ENCODE measurements at regions not wholly inside any gene's neighbourhood (a gene's known extent, or its start where the extent isn't known, plus 50 kb on each side); places are given as distances from the start of the nearest gene placed in this dataset.

- Histone ChIP-seq H3K27ac (no peak overlapping the region), H3K36me3 (no peaks in the 10 kb centered on the region), H3K4me3 (no peak overlapping the region), H3K4me1 (no peaks in the 10 kb centered on the region), H3K27me3 (no peaks in the 10 kb centered on the region), H3K9me3 (no peaks in the 10 kb centered on the region)
- TF ChIP-seq CTCF (IDR thresholded peaks at IDR 0.05) = no peak
- no peak for DNase-seq (ENCODE audit: low spot score)
Measured at GRCh38 chr11:11733246-11733747, 108.5 kb upstream of the USP47 start.

- TF ChIP-seq CTCF (IDR thresholded peaks at IDR 0.05) = no peak
- Histone ChIP-seq H3K4me3 (no peak overlapping the region), H3K9me3 (no peaks in the 10 kb centered on the region), H3K27ac (no peak overlapping the region), H3K27me3 (no peaks in the 10 kb centered on the region), H3K36me3 (no peaks in the 10 kb centered on the region), H3K4me1 (no peaks in the 10 kb centered on the region)
- no peak for DNase-seq (ENCODE audit: low spot score)
Measured at GRCh38 chr11:11732116-11732515, 109.7 kb upstream of the USP47 start.

GRCh38 chr11:11731311-11732083 lies 109.7 kb upstream of the GALNT18 start:
- Histone ChIP-seq H3K4me3 (no peak overlapping the region), H3K27ac (no peak overlapping the region), H3K27me3 (no peaks in the 10 kb centered on the region), H3K36me3 (no peaks in the 10 kb centered on the region), H3K9me3 (no peaks in the 10 kb centered on the region), H3K4me1 (no peaks in the 10 kb centered on the region)
- no peak for DNase-seq (ENCODE audit: low spot score)
- TF ChIP-seq CTCF (IDR thresholded peaks at IDR 0.05) = no peak

- Histone ChIP-seq H3K9me3 (no peaks in the 10 kb centered on the region), H3K27ac (no peak overlapping the region), H3K27me3 (no peaks in the 10 kb centered on the region), H3K4me1 (no peaks in the 10 kb centered on the region), H3K36me3 (no peaks in the 10 kb centered on the region), H3K4me3 (no peak overlapping the region)
- no peak for TF ChIP-seq CTCF (IDR thresholded peaks at IDR 0.05)
- DNase-seq (ENCODE audit: low spot score) = no peak
Measured at GRCh38 chr11:11728386-11728785, 106.6 kb upstream of the GALNT18 start.

- TF ChIP-seq CTCF (IDR thresholded peaks at IDR 0.05) = no peak
- Histone ChIP-seq H3K4me1 (no peaks in the 10 kb centered on the region), H3K36me3 (no peaks in the 10 kb centered on the region), H3K4me3 (no peak overlapping the region), H3K27ac (no peak overlapping the region), H3K27me3 (no peaks in the 10 kb centered on the region), H3K9me3 (peaks cover 0 to 6% of the 10 kb centered on the region in 2 donors)
- no peak for DNase-seq (ENCODE audit: low spot score)
Measured at GRCh38 chr11:11725438-11725837, 103.6 kb upstream of the GALNT18 start.

GRCh38 chr11:11724994-11725393 lies 103.2 kb upstream of the GALNT18 start:
- Histone ChIP-seq H3K27me3 (no peaks in the 10 kb centered on the region), H3K4me3 (no peak overlapping the region), H3K36me3 (no peaks in the 10 kb centered on the region), H3K27ac (no peak overlapping the region), H3K4me1 (no peaks in the 10 kb centered on the region), H3K9me3 (peaks cover 0 to 8% of the 10 kb centered on the region in 2 donors)
- DNase-seq (ENCODE audit: low spot score) = no peak
- TF ChIP-seq CTCF (IDR thresholded peaks at IDR 0.05) = no peak
